ENCODE measurements at regions not wholly inside any gene's neighbourhood (a gene's known extent, or its start where the extent isn't known, plus 50 kb on each side); places are given as distances from the start of the nearest gene placed in this dataset.
"Not testable (repeated sequence)": the region's sequence is repeated elsewhere in the genome, so short reads cannot be mapped to it uniquely, and the experiment has no call there.

- no peak for ATAC-seq
- DNase-seq (ENCODE audit: low spot score), result no peak
These were observed 1302.7 kb downstream of the TECRL start for GRCh38 chr4:63106600-63106999.

GRCh38 chr4:63105839-63106238, 1303.4 kb downstream of the TECRL start:
- no peak for ATAC-seq
- no peak for DNase-seq (ENCODE audit: low spot score)

- ATAC-seq, result no peak
- no peak for DNase-seq (ENCODE audit: low spot score)
These were observed 1318.6 kb downstream of the TECRL start for GRCh38 chr4:63090641-63091040.

GRCh38 chr4:63085091-63085490, 1324.2 kb downstream of the TECRL start:
- DNase-seq (ENCODE audit: low spot score) (no peak), ATAC-seq (no peak)

GRCh38 chr4:63080934-63081333, 1328.3 kb downstream of the TECRL start:
- ATAC-seq (no peak), DNase-seq (ENCODE audit: low spot score) (no peak)

GRCh38 chr4:63063760-63064159, 1345.5 kb downstream of the TECRL start:
- no peak for DNase-seq (ENCODE audit: low spot score)
- no peak for ATAC-seq

- DNase-seq (ENCODE audit: low spot score); ATAC-seq: not testable (repeated sequence)
These were observed 1346.4 kb downstream of the TECRL start for GRCh38 chr4:63062891-63063290.

GRCh38 chr4:63049726-63050125, 1359.5 kb downstream of the TECRL start:
- DNase-seq (ENCODE audit: low spot score), result no peak
- no peak for ATAC-seq

- ATAC-seq (no peak), DNase-seq (ENCODE audit: low spot score) (no peak)
These were observed 1360.0 kb downstream of the TECRL start for GRCh38 chr4:63049278-63049677.

- ATAC-seq (no peak), DNase-seq (ENCODE audit: low spot score) (no peak)
These were observed 1372.9 kb downstream of the TECRL start for GRCh38 chr4:63036159-63036866.

- DNase-seq (ENCODE audit: low spot score) (no peak), ATAC-seq (no peak)
These were observed 1379.9 kb downstream of the TECRL start for GRCh38 chr4:63029380-63029779.

GRCh38 chr4:63020661-63021060, 1388.6 kb downstream of the TECRL start:
- ATAC-seq, result no peak
- DNase-seq (ENCODE audit: low spot score), result no peak

GRCh38 chr4:63017300-63017699, 1392.0 kb downstream of the TECRL start:
- no peak for ATAC-seq

GRCh38 chr4:62970846-62971245, 1438.4 kb downstream of the TECRL start:
- ATAC-seq (no peak), DNase-seq (ENCODE audit: low spot score) (no peak)

More at GRCh38 chr4:63017300-63017699, 1392.0 kb downstream of the TECRL start:
- DNase-seq (ENCODE audit: low spot score), result no peak

GRCh38 chr4:62960415-62960814, 1448.8 kb downstream of the TECRL start:
- no peak for ATAC-seq
- DNase-seq (ENCODE audit: low spot score), result no peak

- no peak for ATAC-seq
These were observed 1455.5 kb downstream of the TECRL start for GRCh38 chr4:62953752-62954151.

GRCh38 chr4:62952366-62952765, 1456.9 kb downstream of the TECRL start:
- ATAC-seq (no peak), DNase-seq (ENCODE audit: low spot score) (no peak)

More at GRCh38 chr4:62953752-62954151, 1455.5 kb downstream of the TECRL start:
- DNase-seq (ENCODE audit: low spot score), result no peak

- no peak for ATAC-seq
- DNase-seq (ENCODE audit: low spot score), result no peak
These were observed 1461.1 kb downstream of the TECRL start for GRCh38 chr4:62948108-62948507.

- no peak for ATAC-seq
- DNase-seq (ENCODE audit: low spot score), result no peak
These were observed 1469.0 kb downstream of the TECRL start for GRCh38 chr4:62940229-62940628.

- ATAC-seq (no peak), DNase-seq (ENCODE audit: low spot score) (no peak)
These were observed 1478.4 kb downstream of the TECRL start for GRCh38 chr4:62930884-62931283.

- no peak for ATAC-seq
- no peak for DNase-seq (ENCODE audit: low spot score)
These were observed 1480.8 kb downstream of the TECRL start for GRCh38 chr4:62928483-62928882.

- no peak for ATAC-seq
These were observed 1481.7 kb downstream of the TECRL start for GRCh38 chr4:62927574-62927973.

GRCh38 chr4:62923783-62924182, 1485.5 kb downstream of the TECRL start:
- ATAC-seq (no peak), DNase-seq (ENCODE audit: low spot score) (no peak)

More at GRCh38 chr4:62927574-62927973, 1481.7 kb downstream of the TECRL start:
- no peak for DNase-seq (ENCODE audit: low spot score)

Measured in left lobe of liver (tissue), 2 donors.